Fibroblast of lung (primary cell): ENCODE measurements at regions not wholly inside any gene's neighbourhood (a gene's known extent, or its start where the extent isn't known, plus 50 kb on each side); places are given as distances from the start of the nearest gene placed in this dataset.

Experiments used
- EZH2 ChIP-seq: IDR thresholded peaks from 2 replicates; pipeline ENCODE4 v1.5.1; 2012; ENCODE audit warnings: low read length, control low read depth, mild to moderate bottlenecking; ENCODE audit errors: missing control alignments
- TF ChIP-seq, protein P1 (sequence below), 2 donors: IDR thresholded peaks in 1 of 2; conservative IDR thresholded peaks in 1 of 2; 1 replicate in 1 of 2; 2 replicates in 1 of 2; pipeline ENCODE4 v1.5.1; 2011 to 2012; ENCODE audit warnings: low read length in 2 of 2, control low read depth in 1 of 2, inconsistent platforms in 1 of 2, low read depth in 1 of 2, mild to moderate bottlenecking in 1 of 2

GRCh38 chr5:96229188-96229587 is 203.9 kb downstream of the PCSK1 start:
- TF ChIP-seq, protein P1, sequence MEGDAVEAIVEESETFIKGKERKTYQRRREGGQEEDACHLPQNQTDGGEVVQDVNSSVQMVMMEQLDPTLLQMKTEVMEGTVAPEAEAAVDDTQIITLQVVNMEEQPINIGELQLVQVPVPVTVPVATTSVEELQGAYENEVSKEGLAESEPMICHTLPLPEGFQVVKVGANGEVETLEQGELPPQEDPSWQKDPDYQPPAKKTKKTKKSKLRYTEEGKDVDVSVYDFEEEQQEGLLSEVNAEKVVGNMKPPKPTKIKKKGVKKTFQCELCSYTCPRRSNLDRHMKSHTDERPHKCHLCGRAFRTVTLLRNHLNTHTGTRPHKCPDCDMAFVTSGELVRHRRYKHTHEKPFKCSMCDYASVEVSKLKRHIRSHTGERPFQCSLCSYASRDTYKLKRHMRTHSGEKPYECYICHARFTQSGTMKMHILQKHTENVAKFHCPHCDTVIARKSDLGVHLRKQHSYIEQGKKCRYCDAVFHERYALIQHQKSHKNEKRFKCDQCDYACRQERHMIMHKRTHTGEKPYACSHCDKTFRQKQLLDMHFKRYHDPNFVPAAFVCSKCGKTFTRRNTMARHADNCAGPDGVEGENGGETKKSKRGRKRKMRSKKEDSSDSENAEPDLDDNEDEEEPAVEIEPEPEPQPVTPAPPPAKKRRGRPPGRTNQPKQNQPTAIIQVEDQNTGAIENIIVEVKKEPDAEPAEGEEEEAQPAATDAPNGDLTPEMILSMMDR (conservative IDR thresholded peaks at IDR 0.05 in 1 of 2, IDR thresholded peaks at IDR 0.05 in 1 of 2; ENCODE audit: low read depth in 1 of 2, low read length in 2 of 2) = no peak
- no peak for TF ChIP-seq EZH2
